ENCODE measurements at regions not wholly inside any gene's neighbourhood (a gene's known extent, or its start where the extent isn't known, plus 50 kb on each side); places are given as distances from the start of the nearest gene placed in this dataset.

DNA sequence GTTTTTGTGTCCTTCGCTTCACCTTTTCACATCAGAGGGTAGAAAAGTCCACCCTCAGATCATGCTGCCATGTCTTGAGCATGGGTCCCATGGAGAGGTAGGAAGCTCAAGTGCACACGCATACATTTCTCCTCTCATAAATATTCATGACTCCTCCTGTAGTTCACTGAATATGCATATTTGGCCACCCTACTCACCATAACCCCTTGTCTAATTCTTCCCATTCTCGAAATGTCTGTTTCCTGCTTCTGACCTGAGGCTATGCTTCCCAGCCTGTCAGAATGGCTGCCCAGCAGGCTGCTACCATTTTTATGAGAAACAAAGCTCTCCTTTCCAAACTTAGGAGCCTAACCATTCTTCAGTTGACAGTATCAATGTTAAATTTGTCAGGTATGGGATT, 86.5 kb downstream of the ADRA2C start:
- Histone ChIP-seq H3F3A (ENCODE audit: insufficient read depth, low read length) (no peaks in the 10 kb centered on the region), H3K27me3 (replicated peaks; ENCODE audit: insufficient read depth, low read length) (peaks cover 80% of the 10 kb centered on the region), H3K9me2 (replicated peaks; ENCODE audit: insufficient read depth, low read length) (no peaks in the 10 kb centered on the region), H3K4me3 (ENCODE audit: low read length) (no peak overlapping the region), H4K20me1 (ENCODE audit: insufficient read depth, low read length) (peaks cover 2% of the 10 kb centered on the region; the same call in 1 of the 2 replicates), H3K4me2 (ENCODE audit: low read depth, low read length) (no peak overlapping the region), H3K4me1 (ENCODE audit: low read length) (no peaks in the 10 kb centered on the region), H3K27ac (ENCODE audit: low read length) (no peak overlapping the region), H3K9me3 (replicated peaks; ENCODE audit: insufficient read depth, low read length) (no peaks in the 10 kb centered on the region), H2AFZ (ENCODE audit: low read length) (no peak overlapping the region), H3K9ac (ENCODE audit: low read length) (no peak overlapping the region), H3K79me2 (ENCODE audit: low read length) (no peaks in the 10 kb centered on the region), H3K36me3 (replicated peaks; ENCODE audit: insufficient read depth, low read length) (no peaks in the 10 kb centered on the region)
- TF ChIP-seq, protein P1, sequence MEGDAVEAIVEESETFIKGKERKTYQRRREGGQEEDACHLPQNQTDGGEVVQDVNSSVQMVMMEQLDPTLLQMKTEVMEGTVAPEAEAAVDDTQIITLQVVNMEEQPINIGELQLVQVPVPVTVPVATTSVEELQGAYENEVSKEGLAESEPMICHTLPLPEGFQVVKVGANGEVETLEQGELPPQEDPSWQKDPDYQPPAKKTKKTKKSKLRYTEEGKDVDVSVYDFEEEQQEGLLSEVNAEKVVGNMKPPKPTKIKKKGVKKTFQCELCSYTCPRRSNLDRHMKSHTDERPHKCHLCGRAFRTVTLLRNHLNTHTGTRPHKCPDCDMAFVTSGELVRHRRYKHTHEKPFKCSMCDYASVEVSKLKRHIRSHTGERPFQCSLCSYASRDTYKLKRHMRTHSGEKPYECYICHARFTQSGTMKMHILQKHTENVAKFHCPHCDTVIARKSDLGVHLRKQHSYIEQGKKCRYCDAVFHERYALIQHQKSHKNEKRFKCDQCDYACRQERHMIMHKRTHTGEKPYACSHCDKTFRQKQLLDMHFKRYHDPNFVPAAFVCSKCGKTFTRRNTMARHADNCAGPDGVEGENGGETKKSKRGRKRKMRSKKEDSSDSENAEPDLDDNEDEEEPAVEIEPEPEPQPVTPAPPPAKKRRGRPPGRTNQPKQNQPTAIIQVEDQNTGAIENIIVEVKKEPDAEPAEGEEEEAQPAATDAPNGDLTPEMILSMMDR (IDR thresholded peaks at IDR 0.05; ENCODE audit: low read length): no peak
- TF ChIP-seq EZH2phosphoT487 (IDR thresholded peaks at IDR 0.05; ENCODE audit: low read length) (no peak), EZH2 (optimal IDR thresholded peaks at IDR 0.05; ENCODE audit: low read depth, low read length) (no peak)
- DNase-seq: no peak

DNA sequence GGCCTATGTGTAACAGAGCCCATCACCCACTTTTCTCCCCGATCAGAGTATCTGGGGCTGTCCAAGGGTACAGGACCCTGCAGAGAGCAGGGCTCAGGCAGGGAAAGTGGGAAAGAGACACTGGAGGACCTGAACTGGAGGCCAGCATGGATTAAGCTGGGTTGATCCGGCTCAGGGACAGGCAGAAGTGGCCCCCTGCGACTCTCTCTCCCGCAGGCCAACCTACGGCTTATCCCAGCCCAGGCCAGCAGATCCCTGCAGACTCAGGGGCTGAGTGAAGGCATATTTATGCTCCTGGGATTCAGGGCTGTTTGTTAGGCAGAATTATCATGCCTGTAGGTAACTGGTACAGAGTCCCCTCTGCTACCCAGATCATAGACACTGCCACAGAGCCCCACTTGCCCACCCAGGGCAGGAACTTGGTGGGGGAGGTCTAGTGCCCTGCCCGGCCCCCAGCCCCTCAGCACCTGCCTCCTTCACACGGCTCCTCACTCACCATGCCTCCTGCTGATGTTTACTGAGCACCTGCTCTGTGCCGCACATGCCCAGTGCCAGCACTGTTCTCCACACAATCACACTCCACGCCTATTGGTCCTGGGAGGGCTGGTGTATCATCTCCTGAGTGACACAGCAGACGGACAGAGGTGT, 87.3 kb downstream of the ADRA2C start:
- H4K20me1 ChIP-seq (ENCODE audit: insufficient read depth, low read length): peaks cover 2% of the 10 kb centered on the region; the same call in 1 of the 2 replicates
- TF ChIP-seq EZH2phosphoT487 (IDR thresholded peaks at IDR 0.05; ENCODE audit: low read length): no peak
- no peaks in the 10 kb centered on the region for H3K9me2 ChIP-seq (replicated peaks; ENCODE audit: insufficient read depth, low read length)
- H3K79me2 ChIP-seq (ENCODE audit: low read length): no peaks in the 10 kb centered on the region
- H3F3A ChIP-seq (ENCODE audit: insufficient read depth, low read length): no peaks in the 10 kb centered on the region
- DNase-seq: no peak
- no peaks in the 10 kb centered on the region for H3K36me3 ChIP-seq (replicated peaks; ENCODE audit: insufficient read depth, low read length)
- no peak overlapping the region for H2AFZ ChIP-seq (ENCODE audit: low read length)
- H3K9me3 ChIP-seq (replicated peaks; ENCODE audit: insufficient read depth, low read length): no peaks in the 10 kb centered on the region
- no peak overlapping the region for H3K9ac ChIP-seq (ENCODE audit: low read length)
- no peak overlapping the region for H3K4me3 ChIP-seq (ENCODE audit: low read length)
- no peak overlapping the region for H3K27ac ChIP-seq (ENCODE audit: low read length)
- no peaks in the 10 kb centered on the region for H3K4me1 ChIP-seq (ENCODE audit: low read length)
- H3K27me3 ChIP-seq (replicated peaks; ENCODE audit: insufficient read depth, low read length): peaks cover 82% of the 10 kb centered on the region
- no peak overlapping the region for H3K4me2 ChIP-seq (ENCODE audit: low read depth, low read length)

DNA sequence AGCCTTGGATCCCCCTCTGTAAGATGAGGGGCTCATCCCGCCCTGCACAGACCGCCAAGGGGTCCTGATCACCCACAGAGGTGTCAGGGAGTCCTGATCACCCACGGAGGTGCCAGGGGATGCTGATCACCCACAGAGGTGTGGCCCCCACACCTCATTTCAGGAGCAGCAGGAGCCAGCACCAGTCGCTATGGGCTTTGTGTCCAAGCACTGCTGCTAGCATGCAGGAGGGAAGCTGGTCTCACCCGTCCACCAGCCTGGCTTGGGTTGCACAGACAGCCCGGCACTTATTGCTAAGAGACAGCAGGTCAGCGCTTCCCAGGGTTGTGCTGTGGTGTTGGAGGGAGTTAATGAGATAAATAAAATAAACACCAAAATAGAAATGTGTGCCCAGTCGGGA, 88.5 kb downstream of the ADRA2C start:
- H3K4me2 ChIP-seq (ENCODE audit: low read depth, low read length): no peak overlapping the region
- H3F3A ChIP-seq (ENCODE audit: insufficient read depth, low read length): no peaks in the 10 kb centered on the region

More for the DNA sequence above, 88.5 kb downstream of the ADRA2C start:
- peaks cover 92% of the 10 kb centered on the region for H3K27me3 ChIP-seq (replicated peaks; ENCODE audit: insufficient read depth, low read length)
- peaks cover 2% of the 10 kb centered on the region; the same call in 1 of the 2 replicates for H4K20me1 ChIP-seq (ENCODE audit: insufficient read depth, low read length)
- H3K9me2 ChIP-seq (replicated peaks; ENCODE audit: insufficient read depth, low read length): no peaks in the 10 kb centered on the region
- no peak for DNase-seq
- H3K4me1 ChIP-seq (ENCODE audit: low read length): no peaks in the 10 kb centered on the region
- no peaks in the 10 kb centered on the region for H3K9me3 ChIP-seq (replicated peaks; ENCODE audit: insufficient read depth, low read length)
- H3K27ac ChIP-seq (ENCODE audit: low read length): no peak overlapping the region
- H3K79me2 ChIP-seq (ENCODE audit: low read length): no peaks in the 10 kb centered on the region
- H3K4me3 ChIP-seq (ENCODE audit: low read length): no peak overlapping the region
- H3K9ac ChIP-seq (ENCODE audit: low read length): no peak overlapping the region
- H3K36me3 ChIP-seq (replicated peaks; ENCODE audit: insufficient read depth, low read length): no peaks in the 10 kb centered on the region
- no peak overlapping the region for H2AFZ ChIP-seq (ENCODE audit: low read length)
- TF ChIP-seq EZH2phosphoT487 (IDR thresholded peaks at IDR 0.05; ENCODE audit: low read length): no peak
- no peak for TF ChIP-seq EZH2 (optimal IDR thresholded peaks at IDR 0.05; ENCODE audit: low read depth, low read length)
- TF ChIP-seq, protein P1 (IDR thresholded peaks at IDR 0.05; ENCODE audit: low read length): no peak
